ENCODE measurements at regions not wholly inside any gene's neighbourhood (a gene's known extent, or its start where the extent isn't known, plus 50 kb on each side); places are given as distances from the start of the nearest gene placed in this dataset.
"Not testable (repeated sequence)": the region's sequence is repeated elsewhere in the genome, so short reads cannot be mapped to it uniquely, and the experiment has no call there.

GRCh38 chr15:24733659-24734058 is 58.1 kb downstream of the NPAP1 start:
- no peak for DNase-seq (ENCODE audit: low read depth in 2 of 2)

DNA sequence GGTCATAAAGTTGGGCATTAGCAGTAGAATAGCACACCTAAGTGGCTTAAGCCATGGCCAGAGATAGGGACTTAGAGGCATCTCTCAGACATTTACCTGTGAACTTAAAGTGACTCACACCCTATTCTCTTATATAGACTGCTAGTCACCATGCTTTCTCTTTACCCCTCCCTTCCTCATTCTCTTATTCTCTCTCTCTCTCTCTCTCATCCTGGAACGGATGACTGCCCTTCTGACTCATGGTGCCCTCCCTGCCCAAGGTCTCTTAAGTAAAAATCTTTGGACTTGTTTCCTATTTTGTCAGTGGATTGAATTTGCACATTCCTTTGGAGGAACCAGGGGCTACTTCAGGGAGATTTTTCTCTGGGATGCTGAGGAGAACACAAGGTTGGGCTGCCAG is 58.8 kb downstream of the NPAP1 start:
- DNase-seq (ENCODE audit: low read depth in 2 of 2), result no peak

- no peak for DNase-seq (ENCODE audit: low read depth in 2 of 2)
Observed at GRCh38 chr15:24745290-24745689, 69.7 kb downstream of the NPAP1 start.

DNA sequence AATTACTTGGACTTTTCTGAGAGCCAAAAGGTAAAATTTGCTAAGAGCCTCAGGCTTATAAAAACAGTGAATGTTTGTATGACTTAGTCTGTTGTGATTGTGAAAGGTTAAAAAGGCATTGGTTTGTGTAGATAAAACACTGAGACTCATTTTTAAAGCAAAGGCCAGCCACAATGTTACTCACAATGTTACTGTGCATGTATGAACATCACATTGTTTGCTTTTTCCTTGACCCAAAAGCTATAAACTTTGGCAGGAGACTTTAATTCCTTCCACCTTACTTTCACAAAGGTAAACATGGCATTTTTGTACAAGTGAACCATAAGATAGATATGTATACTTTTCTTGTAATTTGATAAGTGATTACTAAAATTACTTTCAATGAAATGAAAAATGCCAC is 70.5 kb downstream of the NPAP1 start:
- no peak for DNase-seq (ENCODE audit: low read depth in 2 of 2)

GRCh38 chr15:24747376-24747775 is 71.8 kb downstream of the NPAP1 start:
- no peak for DNase-seq (ENCODE audit: low read depth in 2 of 2)

DNA sequence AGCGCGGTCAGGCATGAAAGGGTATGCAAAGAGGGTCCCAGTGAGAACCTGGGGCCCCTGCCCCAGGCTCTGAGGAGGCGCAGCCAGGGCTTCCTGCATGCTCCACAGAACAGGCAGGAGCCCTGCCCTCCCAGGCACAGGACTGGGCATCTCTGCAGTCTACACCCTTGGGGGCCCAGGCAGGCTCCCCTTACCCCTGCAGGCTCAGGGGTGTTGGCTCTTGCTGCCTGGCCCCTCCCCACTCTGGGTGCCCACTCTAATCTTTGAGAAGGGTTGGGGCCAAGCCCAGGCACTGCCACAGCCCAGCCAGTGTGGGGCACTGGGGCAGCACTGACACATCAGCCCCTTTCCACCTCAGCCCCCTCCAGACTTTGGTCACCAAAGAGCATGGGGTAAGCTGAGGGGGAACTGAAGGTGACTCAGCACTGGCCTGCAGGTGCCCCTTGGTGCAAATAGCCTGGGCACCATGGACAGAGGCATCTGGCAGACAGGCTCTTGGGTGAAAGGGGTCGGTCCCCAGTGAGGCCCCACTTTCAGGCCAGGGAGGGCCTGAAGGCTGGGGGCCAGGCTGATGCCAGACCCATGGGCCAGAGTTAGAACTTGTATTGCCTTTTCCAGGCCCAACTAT is 73.4 kb downstream of the NPAP1 start:
- no peak for DNase-seq (ENCODE audit: low read depth in 2 of 2)

GRCh38 chr15:24752354-24752753 is 76.8 kb downstream of the NPAP1 start:
- DNase-seq (ENCODE audit: low read depth in 2 of 2), result no peak

DNA sequence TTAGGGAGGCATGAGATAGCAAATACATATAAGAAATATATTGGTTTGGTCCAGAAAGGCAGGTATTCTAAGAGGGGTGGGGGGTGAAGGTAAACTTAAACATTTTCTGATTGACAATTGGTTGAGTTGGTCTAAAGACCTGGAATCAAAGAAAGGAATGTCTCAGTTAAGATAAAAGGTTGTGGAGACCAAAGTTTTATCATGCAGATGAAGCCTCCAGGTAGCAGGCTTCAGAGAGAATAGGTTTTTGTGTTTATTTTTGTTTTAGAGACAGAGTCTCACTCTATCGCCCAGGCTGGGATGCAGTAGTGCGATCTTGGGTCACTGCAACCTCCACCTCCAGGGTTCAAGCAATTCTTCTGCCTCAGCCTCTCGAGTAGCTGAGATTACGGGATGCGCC is 80.5 kb downstream of the NPAP1 start:
- no peak for DNase-seq (ENCODE audit: low read depth in 2 of 2)

DNA sequence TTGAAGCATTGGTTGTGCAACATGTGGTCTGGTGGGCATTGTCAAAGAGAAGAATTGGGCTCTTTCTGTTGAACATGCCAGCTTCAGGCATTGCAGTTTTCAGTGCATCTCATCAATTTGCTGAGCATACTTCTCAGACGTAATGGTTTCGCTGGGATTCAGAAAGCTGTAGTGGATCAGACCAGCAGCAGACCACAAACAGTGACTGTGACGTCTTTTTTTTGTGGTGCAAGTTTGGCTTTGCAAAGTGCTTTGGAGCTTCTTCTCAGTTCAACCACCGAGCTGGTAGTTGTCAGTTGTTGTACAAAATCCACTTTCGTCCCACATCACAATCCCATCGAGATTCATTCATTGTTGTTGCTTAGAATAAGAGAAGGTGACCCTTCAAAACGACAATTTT is 84.5 kb downstream of the NPAP1 start:
- DNase-seq (ENCODE audit: low read depth in 2 of 2), result no peak

DNA sequence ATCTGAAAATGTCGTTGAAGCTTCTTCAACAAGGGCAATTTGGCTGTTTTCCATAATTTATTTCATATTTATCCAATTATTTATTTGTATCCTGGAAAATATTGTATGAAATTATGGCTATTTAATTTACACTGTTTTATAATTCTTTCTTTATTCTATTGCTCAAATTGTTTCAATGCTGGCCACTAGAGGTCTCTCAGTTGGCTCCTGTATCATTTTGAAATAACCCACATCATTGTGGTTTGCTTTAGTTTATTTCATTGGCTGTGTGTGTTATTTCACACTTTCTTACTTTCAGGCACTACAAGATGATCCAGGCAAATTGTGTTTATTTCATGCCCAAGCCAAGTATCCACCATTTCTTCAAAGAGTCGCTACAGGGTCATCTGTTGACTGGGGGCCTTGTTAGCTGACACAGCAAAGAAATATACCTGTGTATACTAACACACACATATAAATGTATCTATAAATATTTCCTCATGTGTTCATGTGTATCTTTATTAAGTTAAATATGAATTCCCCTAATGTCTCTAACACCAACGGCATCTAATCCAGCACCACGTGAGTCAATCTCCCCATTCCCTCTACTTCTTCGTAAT is 86.2 kb downstream of the NPAP1 start:
- DNase-seq (ENCODE audit: low read depth in 2 of 2), result peak; percentile 1 to 20

DNA sequence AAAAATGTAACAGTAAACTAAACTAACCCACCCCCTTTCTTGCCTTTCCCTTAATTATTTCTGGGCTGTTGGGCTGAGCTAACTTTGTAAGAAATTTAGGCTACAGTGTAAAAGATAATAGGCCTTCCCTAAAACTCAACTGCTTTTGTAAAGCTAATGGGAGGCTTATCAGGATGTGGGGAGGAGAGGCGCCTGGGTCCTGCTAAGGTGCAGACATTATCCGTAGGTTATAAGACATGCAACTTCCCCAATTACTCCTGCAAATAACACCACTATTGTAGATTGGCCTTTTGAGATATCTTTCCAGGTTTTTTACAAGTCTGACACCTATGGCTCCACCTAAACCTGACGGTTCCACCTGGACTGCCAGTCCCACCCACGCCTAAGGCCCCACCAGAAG is 88.3 kb downstream of the NPAP1 start:
- no peak for DNase-seq (ENCODE audit: low read depth in 2 of 2)

DNA sequence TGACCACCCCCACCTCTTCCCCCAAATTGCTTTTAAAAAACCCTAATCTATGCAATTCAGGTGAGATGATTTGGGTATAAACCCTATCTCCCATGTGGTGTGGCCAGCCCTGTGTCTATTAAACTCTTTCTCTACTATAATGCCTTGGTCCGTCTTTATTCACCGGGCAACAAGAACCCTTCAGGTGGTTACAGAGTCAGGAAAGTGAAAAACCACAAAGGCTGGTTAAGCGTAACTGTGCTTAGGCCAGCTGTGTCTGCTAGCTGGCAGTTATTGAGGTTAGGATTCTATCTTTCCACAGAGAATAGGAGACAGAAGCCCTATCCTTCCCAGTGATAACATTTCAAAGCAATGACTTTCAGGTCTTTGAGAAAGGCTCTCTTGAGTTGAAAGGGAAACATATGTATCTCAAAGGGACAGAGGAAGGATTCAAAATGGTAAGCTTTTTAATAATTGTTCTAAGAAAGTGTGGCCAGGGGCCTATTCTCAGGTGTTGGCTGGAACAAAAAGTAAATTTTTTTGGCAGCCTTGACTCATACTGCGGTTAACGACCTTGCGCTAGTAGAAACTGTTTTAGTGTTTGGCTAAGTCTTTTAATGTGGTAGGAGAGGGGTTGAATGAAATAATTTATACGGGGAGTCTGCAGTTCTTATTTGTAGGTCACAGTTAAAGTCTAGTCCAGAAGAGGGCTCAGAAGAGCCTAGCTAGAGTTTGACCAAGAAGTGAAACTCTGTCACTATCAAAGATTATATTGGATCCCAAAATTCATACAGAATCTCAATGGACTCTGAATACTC is 89.0 kb downstream of the NPAP1 start:
- DNase-seq (ENCODE audit: low read depth in 2 of 2), result no peak

DNA sequence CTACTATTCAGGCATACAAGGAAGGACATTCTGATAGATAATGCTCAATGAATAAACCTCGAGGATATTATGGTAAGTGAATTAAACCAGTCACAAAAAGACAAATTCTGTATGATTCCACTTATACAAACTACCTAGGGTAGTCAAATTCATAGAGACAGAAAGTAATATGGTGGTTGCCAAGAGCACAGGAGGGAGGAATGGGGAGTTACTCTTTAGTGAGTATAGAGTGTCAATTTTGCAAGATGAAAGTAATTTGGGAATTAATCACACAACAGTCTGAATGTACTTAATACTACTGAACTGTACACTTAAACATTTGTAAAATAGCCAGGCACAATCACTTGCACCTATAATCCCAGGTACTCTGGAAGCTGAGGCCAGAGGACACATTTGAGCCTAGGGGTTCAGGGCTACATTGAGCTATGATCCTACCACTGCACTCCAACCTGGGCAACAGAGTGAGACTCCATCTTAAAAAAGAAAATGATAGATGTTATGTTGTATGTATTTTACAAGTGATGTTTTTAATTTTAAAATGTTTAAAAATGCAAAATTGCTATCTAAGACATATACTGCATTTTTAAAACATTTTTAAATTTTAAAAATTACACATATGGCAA is 91.0 kb downstream of the NPAP1 start:
- no peak for DNase-seq (ENCODE audit: low read depth in 2 of 2)

DNA sequence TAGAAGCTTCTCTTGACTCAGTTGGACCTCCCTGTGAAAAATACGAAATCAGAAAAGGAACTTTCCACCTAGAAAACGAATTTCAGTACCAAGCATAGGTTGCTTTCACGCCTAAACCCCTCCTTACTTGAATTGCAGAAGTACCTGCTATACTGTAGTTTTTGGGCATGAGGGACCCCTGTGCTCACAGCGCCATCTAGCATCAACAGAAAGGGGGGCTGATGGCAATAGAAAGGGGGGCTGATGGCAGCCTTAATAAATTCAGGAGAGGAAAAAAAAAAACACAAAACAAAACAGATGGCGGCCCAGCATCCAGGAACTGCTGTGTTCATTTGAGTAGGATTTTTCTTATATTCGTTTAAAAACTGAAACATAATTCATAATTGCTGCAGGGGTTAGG is 96.7 kb downstream of the NPAP1 start:
- DNase-seq (ENCODE audit: low read depth in 2 of 2), result no peak

GRCh38 chr15:24772686-24773373 is 97.3 kb downstream of the NPAP1 start:
- DNase-seq (ENCODE audit: low read depth in 2 of 2), result peak; percentile 63 to 83

DNA sequence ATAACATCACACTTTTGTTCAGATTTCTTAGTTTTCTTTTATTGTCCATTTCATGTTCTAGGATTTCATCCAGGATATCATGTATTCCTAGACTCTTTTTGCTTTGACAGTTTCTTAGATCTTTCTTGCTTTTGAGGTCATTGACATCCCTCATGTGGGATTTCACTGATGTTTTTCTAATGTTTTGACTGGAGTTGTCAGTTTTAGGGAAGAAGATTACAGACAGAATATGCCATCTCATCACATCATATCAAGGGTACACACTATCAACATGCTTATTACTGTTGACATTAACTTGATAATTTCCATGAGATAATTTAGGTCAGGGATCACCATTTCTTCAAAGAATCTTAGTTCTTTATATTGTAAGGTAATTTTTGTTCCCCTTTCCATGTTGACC is 101.7 kb downstream of the NPAP1 start:
- no peak for DNase-seq (ENCODE audit: low read depth in 2 of 2)

DNA sequence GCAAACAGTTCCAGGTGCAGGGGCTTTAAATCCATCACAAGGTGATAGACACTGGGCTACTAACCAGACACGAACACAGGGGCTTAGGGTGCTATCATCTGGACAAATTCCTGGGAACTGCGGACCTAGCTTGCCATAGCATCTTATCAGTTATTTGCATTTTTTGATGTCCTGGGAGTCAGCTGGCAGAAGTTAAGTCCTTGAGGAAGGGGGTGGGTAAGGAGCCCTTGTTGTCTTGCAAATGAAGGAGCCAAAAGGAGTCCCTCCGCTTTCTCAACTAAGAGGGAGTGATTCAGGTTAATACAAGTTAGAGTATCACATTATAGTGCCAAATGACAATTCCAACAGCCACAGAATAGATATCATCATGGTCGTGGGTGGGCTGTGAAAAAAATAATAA is 108.9 kb downstream of the NPAP1 start:
- DNase-seq (ENCODE audit: low read depth in 2 of 2), result no peak

GRCh38 chr15:24786347-24786746 is 110.8 kb downstream of the NPAP1 start:
- no peak for DNase-seq (ENCODE audit: low read depth in 2 of 2)

DNA sequence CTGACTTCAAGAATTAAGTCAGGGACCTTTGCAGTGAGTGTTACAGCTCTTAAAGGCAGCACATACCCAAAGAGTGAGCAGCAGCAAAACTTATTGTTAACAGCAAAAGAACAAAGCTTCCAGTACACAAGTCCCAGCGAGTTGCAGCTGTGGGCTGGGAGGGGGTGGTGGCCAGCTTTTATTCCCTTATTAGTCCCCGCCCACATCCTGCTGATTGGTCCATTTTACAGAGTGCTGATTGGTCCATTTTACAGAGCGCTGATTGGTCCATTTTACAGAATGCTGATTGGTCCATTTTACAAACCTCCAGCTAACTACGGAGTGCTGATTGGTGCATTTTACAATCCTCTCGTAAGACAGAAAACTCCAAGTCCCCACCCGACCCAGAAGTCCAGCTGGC is 127.0 kb downstream of the NPAP1 start:
- DNase-seq (ENCODE audit: low read depth in 2 of 2), result not testable (repeated sequence)

DNA sequence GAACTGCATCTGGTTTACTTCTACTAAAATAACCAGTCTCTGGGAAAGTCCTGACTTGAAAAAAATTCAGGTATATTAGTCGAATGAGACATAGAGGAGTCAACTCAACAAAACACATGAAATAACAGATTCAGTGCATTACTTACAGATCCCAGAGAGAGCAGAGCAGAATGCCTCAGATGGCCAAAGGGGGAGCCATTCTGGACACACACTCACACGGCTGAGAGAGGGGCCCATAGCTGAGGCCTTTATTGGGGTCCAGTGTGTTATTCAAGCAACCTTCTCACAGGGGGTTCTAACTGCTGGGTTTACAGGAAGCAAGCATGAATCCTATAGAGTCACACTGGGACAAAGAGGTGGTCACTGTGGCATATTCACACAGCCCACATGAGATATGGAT is 135.1 kb upstream of the SNRPN start:
- no peak for DNase-seq (ENCODE audit: low read depth in 2 of 2)

DNA sequence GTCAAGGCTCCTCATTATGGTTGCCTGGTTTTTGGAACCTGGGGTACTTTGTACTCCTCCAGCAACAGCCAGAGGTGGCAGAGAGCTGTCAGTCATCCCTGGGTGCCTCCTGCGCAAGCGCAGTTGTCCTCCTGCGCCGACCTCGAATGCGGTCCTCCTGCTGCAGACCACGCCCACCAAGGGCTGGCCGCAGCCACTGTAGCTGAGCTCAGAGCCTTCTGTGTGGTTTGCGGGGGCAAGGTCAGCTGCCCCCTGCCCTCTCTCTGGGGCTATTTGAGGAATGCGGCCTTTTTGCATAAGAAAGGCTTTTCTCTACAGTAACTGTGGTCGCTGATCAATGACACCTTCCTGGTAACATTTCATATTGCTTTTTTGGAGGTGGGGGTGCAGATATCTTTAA is 131.3 kb upstream of the SNRPN start:
- DNase-seq (ENCODE audit: low read depth in 2 of 2), result no peak

DNA sequence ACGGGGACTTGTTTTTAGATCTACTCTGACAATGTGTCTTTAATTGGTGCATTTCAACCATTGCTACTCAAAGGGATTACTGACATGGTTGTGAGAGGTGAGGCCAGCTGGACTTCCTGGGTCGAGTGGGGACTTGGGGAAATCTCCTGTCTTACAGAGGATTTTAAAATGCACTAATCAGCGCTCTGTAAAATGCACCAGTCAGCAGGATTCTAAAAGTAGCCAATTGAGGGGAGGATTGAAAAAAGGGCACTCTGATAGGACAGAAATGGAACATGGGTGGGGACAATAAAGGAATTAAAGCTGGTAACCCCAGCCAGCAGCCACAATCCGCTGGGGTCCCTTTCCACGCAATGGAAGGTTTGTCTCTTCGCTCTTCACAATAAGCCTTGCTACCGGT is 122.5 kb upstream of the SNRPN start:
- DNase-seq (ENCODE audit: low read depth in 2 of 2), result no peak
